WTC11 (cell line): ENCODE measurements at regions not wholly inside any gene's neighbourhood (a gene's known extent, or its start where the extent isn't known, plus 50 kb on each side); places are given as distances from the start of the nearest gene placed in this dataset.

Source experiments
- ATAC-seq: fragments of 200-7000 bp; cut with Tn5 transposase; 2 replicates; pipeline ENCODE4 v1.10.0; 2021; ENCODE audit warnings: mild to moderate bottlenecking, moderate library complexity
- CTCF ChIA-PET: fragments of 300-600 bp; sonication (Branson Sonifier 250); formaldehyde crosslinking; loops from one replicate; lab custom pipeline; 2021; ENCODE audit warnings: antibody characterized with exemption; lab: Charles Lee
- POLR2A ChIA-PET: fragments of 350-600 bp; sonication (Branson Sonifier 250); formaldehyde crosslinking; loops from one replicate; lab custom pipeline; 2021; ENCODE audit warnings: antibody characterized with exemption; lab: Charles Lee
- DNase-seq: peaks from one replicate; pipeline ENCODE4 v3.0.0; 2021; ENCODE audit warnings: low spot score
- H3K27ac Mint-ChIP-seq: 2 replicates; pipeline ENCODE4 v1.8.0; 2021; ENCODE audit warnings: mixed read lengths
- H3K27me3 Mint-ChIP-seq: 2 replicates; pipeline ENCODE4 v1.8.0; 2021; ENCODE audit warnings: low read depth, mild to moderate bottlenecking, moderate library complexity, mixed read lengths
- H3K36me3 Mint-ChIP-seq: 2 replicates; pipeline ENCODE4 v1.8.0; 2021; ENCODE audit warnings: mixed read lengths
- H3K4me1 Mint-ChIP-seq: 2 replicates; pipeline ENCODE4 v1.8.0; 2022; ENCODE audit warnings: mixed read lengths
- H3K4me3 Mint-ChIP-seq: 2 replicates; pipeline ENCODE4 v1.8.0; 2021; ENCODE audit warnings: mild to moderate bottlenecking, moderate library complexity, mixed read lengths
- H3K9me3 Mint-ChIP-seq: 2 replicates; pipeline ENCODE4 v1.8.0; 2021; ENCODE audit warnings: mixed read lengths
- ATF1 ChIP-seq: sonication (generic); formaldehyde crosslinking; IDR thresholded peaks from 2 replicates; pipeline ENCODE4 v1.8.1; 2023; ENCODE audit warnings: mild to moderate bottlenecking, moderate library complexity, missing genetic modification reagents
- ESRRA ChIP-seq: sonication (generic); formaldehyde crosslinking; IDR thresholded peaks from 2 replicates; pipeline ENCODE4 v1.8.1; 2022; ENCODE audit warnings: mild to moderate bottlenecking, missing genetic modification reagents, borderline replicate concordance
- ETV6 ChIP-seq: sonication (generic); formaldehyde crosslinking; IDR thresholded peaks from 2 replicates; pipeline ENCODE4 v1.8.1; 2022; ENCODE audit warnings: mild to moderate bottlenecking, missing genetic modification reagents
- FOXK1 ChIP-seq: sonication (generic); formaldehyde crosslinking; IDR thresholded peaks from 2 replicates; pipeline ENCODE4 v1.8.0; 2022; ENCODE audit warnings: mild to moderate bottlenecking, moderate library complexity, missing genetic modification reagents
- GABPB1 ChIP-seq: sonication (generic); formaldehyde crosslinking; IDR thresholded peaks from 2 replicates; pipeline ENCODE4 v1.8.1; 2023; ENCODE audit warnings: mild to moderate bottlenecking, missing genetic modification reagents
- HMGA2 ChIP-seq: fragments of 250-450 bp; sonication (Bioruptor Pico); IDR thresholded peaks from 2 replicates; pipeline ENCODE4 v1.4.0; 2021; ENCODE audit warnings: mild to moderate bottlenecking, moderate library complexity
- KAT7 ChIP-seq: sonication (generic); formaldehyde crosslinking; IDR thresholded peaks from 2 replicates; pipeline ENCODE4 v1.8.1; 2023; ENCODE audit warnings: missing genetic modification reagents, mild to moderate bottlenecking, borderline replicate concordance
- NR3C1 ChIP-seq: sonication (generic); formaldehyde crosslinking; conservative IDR thresholded peaks from 2 replicates; pipeline ENCODE4 v1.8.1; 2023; ENCODE audit warnings: low read depth, mild to moderate bottlenecking, missing genetic modification reagents
- OVOL2 ChIP-seq: fragments of 250-450 bp; sonication (Bioruptor Pico); IDR thresholded peaks from 2 replicates; pipeline ENCODE4 v1.9.0; 2021; ENCODE audit warnings: mild to moderate bottlenecking, borderline replicate concordance
- SMAD4 ChIP-seq: sonication (generic); formaldehyde crosslinking; IDR thresholded peaks from 2 replicates; pipeline ENCODE4 v1.8.0; 2022; ENCODE audit warnings: mild to moderate bottlenecking, missing genetic modification reagents
- ZNF423 ChIP-seq: fragments of 250-450 bp; sonication (Bioruptor Pico); IDR thresholded peaks from 2 replicates; pipeline ENCODE4 v2.1.2; 2022; ENCODE audit warnings: mild to moderate bottlenecking, moderate library complexity
- TF ChIP-seq, protein P1 (sequence below): sonication (generic); formaldehyde crosslinking; IDR thresholded peaks from 2 replicates; pipeline ENCODE4 v1.8.1; 2023; ENCODE audit warnings: mild to moderate bottlenecking, missing genetic modification reagents, moderate library complexity
- TF ChIP-seq, protein P2 (sequence below): sonication (generic); formaldehyde crosslinking; IDR thresholded peaks from 2 replicates; pipeline ENCODE4 v1.8.1; 2022; ENCODE audit warnings: low read depth, missing genetic modification reagents, borderline replicate concordance
- TF ChIP-seq, protein P3 (sequence below): sonication (generic); formaldehyde crosslinking; IDR thresholded peaks from 2 replicates; pipeline ENCODE4 v1.8.0; 2022; ENCODE audit warnings: missing genetic modification reagents
- TF ChIP-seq, protein P4 (sequence below): fragments of 250-450 bp; sonication (Bioruptor Pico); IDR thresholded peaks from 2 replicates; pipeline ENCODE4 v1.8.0; 2021; ENCODE audit warnings: mild to moderate bottlenecking
- TF ChIP-seq, protein P5 (sequence below): sonication (generic); formaldehyde crosslinking; IDR thresholded peaks from 2 replicates; pipeline ENCODE4 v1.8.1; 2022; ENCODE audit warnings: low read depth, mild to moderate bottlenecking, moderate library complexity, missing genetic modification reagents, borderline replicate concordance
- TF ChIP-seq, protein P6 (sequence below): sonication (generic); formaldehyde crosslinking; IDR thresholded peaks from 2 replicates; pipeline ENCODE4 v1.8.1; 2023; ENCODE audit warnings: mild to moderate bottlenecking, missing genetic modification reagents

DNA sequence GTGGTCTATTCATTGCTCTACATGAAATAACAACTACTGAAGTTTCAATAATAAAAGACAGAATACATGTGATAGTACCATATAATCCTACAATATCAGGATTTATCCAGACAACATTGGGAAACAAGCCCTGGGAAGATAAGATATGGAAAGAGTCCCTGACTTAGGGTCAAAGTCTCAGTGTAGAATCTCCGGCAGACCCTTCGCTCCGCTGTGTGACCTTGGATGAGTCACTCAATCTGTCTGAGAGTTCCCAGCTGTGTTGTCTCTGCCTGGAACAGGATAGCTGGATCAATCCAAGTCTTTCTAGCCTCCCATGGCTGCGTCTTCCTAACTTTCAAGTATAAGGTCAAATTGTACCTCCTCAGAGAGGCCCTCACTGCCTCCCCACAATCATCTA lies 335.9 kb downstream of the TMEM114 start:
- no peak for DNase-seq
- ATAC-seq, result no peak
- H3K36me3 Mint-ChIP-seq, result peaks cover 81% of the 10 kb centered on the region
- H3K4me1 Mint-ChIP-seq, result no peaks in the 10 kb centered on the region
- ChIA-PET POLR2A (no interaction called here), CTCF (no interaction called here)
- H3K4me3 Mint-ChIP-seq, result no peak overlapping the region
- H3K27ac Mint-ChIP-seq, result no peak overlapping the region
- H3K27me3 Mint-ChIP-seq, result peaks cover 7% of the 10 kb centered on the region
- TF ChIP-seq OVOL2 (CRISPR knock-in tag), result no peak
- TF ChIP-seq KAT7, result no peak
- no peak for TF ChIP-seq FOXK1 (CRISPR knock-in tag)
- TF ChIP-seq, protein P1, sequence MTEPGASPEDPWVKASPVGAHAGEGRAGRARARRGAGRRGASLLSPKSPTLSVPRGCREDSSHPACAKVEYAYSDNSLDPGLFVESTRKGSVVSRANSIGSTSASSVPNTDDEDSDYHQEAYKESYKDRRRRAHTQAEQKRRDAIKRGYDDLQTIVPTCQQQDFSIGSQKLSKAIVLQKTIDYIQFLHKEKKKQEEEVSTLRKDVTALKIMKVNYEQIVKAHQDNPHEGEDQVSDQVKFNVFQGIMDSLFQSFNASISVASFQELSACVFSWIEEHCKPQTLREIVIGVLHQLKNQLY, result no peak
- TF ChIP-seq, protein P2, sequence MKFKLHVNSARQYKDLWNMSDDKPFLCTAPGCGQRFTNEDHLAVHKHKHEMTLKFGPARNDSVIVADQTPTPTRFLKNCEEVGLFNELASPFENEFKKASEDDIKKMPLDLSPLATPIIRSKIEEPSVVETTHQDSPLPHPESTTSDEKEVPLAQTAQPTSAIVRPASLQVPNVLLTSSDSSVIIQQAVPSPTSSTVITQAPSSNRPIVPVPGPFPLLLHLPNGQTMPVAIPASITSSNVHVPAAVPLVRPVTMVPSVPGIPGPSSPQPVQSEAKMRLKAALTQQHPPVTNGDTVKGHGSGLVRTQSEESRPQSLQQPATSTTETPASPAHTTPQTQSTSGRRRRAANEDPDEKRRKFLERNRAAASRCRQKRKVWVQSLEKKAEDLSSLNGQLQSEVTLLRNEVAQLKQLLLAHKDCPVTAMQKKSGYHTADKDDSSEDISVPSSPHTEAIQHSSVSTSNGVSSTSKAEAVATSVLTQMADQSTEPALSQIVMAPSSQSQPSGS (CRISPR knock-in tag), result no peak
- no peak for TF ChIP-seq ZNF423
- no peak for TF ChIP-seq GABPB1 (CRISPR knock-in tag)
- peaks cover 89% of the 10 kb centered on the region for H3K9me3 Mint-ChIP-seq

DNA sequence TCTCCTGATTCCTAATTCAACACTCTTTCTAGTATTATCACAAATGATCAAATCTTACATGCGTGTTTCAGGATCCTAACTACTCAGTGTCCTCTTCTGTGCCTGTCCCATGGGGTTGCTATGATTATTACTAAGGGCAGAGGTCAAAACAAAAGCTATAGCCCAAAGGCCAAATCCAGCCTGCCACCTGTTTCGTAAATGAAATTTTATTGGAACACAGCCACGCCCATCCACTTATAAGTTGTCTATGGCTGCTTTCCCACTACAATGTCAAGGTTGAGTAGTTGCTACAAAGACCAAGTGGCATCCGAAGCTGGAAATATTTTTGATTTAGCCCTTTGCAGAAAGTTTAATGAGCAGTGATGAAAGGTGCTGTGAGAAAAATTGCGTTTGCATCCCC lies 336.6 kb downstream of the TMEM114 start:
- ChIA-PET POLR2A (no interaction called here), CTCF (no interaction called here)
- TF ChIP-seq, protein P3, sequence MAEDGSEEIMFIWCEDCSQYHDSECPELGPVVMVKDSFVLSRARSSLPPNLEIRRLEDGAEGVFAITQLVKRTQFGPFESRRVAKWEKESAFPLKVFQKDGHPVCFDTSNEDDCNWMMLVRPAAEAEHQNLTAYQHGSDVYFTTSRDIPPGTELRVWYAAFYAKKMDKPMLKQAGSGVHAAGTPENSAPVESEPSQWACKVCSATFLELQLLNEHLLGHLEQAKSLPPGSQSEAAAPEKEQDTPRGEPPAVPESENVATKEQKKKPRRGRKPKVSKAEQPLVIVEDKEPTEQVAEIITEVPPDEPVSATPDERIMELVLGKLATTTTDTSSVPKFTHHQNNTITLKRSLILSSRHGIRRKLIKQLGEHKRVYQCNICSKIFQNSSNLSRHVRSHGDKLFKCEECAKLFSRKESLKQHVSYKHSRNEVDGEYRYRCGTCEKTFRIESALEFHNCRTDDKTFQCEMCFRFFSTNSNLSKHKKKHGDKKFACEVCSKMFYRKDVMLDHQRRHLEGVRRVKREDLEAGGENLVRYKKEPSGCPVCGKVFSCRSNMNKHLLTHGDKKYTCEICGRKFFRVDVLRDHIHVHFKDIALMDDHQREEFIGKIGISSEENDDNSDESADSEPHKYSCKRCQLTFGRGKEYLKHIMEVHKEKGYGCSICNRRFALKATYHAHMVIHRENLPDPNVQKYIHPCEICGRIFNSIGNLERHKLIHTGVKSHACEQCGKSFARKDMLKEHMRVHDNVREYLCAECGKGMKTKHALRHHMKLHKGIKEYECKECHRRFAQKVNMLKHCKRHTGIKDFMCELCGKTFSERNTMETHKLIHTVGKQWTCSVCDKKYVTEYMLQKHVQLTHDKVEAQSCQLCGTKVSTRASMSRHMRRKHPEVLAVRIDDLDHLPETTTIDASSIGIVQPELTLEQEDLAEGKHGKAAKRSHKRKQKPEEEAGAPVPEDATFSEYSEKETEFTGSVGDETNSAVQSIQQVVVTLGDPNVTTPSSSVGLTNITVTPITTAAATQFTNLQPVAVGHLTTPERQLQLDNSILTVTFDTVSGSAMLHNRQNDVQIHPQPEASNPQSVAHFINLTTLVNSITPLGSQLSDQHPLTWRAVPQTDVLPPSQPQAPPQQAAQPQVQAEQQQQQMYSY (CRISPR knock-in tag), result no peak
- TF ChIP-seq SMAD4 (CRISPR knock-in tag) (no peak), NR3C1 (CRISPR knock-in tag) (no peak), ESRRA (CRISPR knock-in tag) (no peak), ATF1 (CRISPR knock-in tag) (no peak)
- TF ChIP-seq, protein P4, sequence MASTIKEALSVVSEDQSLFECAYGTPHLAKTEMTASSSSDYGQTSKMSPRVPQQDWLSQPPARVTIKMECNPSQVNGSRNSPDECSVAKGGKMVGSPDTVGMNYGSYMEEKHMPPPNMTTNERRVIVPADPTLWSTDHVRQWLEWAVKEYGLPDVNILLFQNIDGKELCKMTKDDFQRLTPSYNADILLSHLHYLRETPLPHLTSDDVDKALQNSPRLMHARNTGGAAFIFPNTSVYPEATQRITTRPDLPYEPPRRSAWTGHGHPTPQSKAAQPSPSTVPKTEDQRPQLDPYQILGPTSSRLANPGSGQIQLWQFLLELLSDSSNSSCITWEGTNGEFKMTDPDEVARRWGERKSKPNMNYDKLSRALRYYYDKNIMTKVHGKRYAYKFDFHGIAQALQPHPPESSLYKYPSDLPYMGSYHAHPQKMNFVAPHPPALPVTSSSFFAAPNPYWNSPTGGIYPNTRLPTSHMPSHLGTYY, result no peak
- DNase-seq (no peak), ATAC-seq (no peak)
- Mint-ChIP-seq H3K36me3 (peaks cover 79% of the 10 kb centered on the region), H3K4me1 (no peaks in the 10 kb centered on the region), H3K27ac (no peak overlapping the region), H3K9me3 (peaks cover 88% of the 10 kb centered on the region), H3K27me3 (peaks cover 4% of the 10 kb centered on the region), H3K4me3 (no peak overlapping the region)

DNA sequence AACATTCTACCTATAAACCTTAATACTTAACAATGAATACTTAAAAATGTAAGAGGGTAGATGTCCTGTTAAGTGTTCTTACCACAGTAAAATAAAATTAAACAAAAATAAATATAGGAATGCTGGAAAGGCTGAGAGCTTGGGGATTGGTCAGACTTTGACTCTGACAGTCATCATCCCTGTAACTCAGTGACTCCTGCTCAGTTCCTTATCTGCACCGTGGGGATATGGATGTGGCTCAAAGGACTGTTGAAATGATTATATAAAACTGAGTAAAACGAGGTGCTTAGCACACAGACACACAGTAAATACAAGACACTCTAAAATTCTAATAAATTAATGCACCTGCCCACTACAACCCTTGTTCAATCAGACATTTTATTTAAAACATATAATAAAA lies 338.6 kb downstream of the TMEM114 start:
- no peak overlapping the region for H3K27ac Mint-ChIP-seq
- ChIA-PET CTCF (no interaction called here), POLR2A (no interaction called here)
- H3K4me3 Mint-ChIP-seq, result no peak overlapping the region
- H3K36me3 Mint-ChIP-seq, result peaks cover 78% of the 10 kb centered on the region
- ATAC-seq (no peak), DNase-seq (no peak)
- peaks cover 2% of the 10 kb centered on the region for H3K27me3 Mint-ChIP-seq
- H3K9me3 Mint-ChIP-seq, result peaks cover 91% of the 10 kb centered on the region
- H3K4me1 Mint-ChIP-seq, result no peaks in the 10 kb centered on the region
- TF ChIP-seq, protein P5, sequence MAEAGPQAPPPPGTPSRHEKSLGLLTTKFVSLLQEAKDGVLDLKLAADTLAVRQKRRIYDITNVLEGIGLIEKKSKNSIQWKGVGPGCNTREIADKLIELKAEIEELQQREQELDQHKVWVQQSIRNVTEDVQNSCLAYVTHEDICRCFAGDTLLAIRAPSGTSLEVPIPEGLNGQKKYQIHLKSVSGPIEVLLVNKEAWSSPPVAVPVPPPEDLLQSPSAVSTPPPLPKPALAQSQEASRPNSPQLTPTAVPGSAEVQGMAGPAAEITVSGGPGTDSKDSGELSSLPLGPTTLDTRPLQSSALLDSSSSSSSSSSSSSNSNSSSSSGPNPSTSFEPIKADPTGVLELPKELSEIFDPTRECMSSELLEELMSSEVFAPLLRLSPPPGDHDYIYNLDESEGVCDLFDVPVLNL (CRISPR knock-in tag), result no peak
- TF ChIP-seq SMAD4 (CRISPR knock-in tag), result no peak
- TF ChIP-seq HMGA2 (CRISPR knock-in tag), result no peak
- TF ChIP-seq, protein P6, sequence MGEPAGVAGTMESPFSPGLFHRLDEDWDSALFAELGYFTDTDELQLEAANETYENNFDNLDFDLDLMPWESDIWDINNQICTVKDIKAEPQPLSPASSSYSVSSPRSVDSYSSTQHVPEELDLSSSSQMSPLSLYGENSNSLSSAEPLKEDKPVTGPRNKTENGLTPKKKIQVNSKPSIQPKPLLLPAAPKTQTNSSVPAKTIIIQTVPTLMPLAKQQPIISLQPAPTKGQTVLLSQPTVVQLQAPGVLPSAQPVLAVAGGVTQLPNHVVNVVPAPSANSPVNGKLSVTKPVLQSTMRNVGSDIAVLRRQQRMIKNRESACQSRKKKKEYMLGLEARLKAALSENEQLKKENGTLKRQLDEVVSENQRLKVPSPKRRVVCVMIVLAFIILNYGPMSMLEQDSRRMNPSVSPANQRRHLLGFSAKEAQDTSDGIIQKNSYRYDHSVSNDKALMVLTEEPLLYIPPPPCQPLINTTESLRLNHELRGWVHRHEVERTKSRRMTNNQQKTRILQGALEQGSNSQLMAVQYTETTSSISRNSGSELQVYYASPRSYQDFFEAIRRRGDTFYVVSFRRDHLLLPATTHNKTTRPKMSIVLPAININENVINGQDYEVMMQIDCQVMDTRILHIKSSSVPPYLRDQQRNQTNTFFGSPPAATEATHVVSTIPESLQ (CRISPR knock-in tag), result no peak
- TF ChIP-seq, protein P4, result no peak
- no peak for TF ChIP-seq ETV6 (CRISPR knock-in tag)
- TF ChIP-seq, all 79 proteins: peak for 0
